GM19463 (cell line): ENCODE measurements at regions not wholly inside any gene's neighbourhood (a gene's known extent, or its start where the extent isn't known, plus 50 kb on each side); places are given as distances from the start of the nearest gene placed in this dataset.

ENCODE experiments used
- ATAC-seq: cut with Tn5 transposase; IDR thresholded peaks from one replicate; pipeline ENCODE4 v1.9.1; 2021; ENCODE audit warnings: mild to moderate bottlenecking, moderate library complexity; ENCODE audit not compliant: unreplicated experiment

DNA sequence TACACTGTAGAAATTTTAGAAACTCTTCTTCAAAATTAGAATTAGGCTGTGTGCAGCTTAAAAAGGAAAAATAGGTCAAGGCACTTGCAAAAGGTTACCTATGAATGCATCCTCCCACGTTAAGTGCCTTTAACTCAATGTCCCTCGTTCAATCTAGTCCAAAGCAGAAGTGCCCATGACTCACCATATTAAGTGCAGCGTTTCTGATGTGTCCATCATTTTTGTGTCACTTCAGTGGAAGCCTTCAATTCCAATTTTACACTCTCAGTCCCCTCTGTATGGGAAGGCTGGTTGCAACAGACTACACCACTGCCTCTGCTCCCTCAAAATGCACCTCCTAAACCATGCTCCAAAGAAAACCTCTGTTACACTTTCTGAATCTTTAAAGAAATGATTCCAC is 53.4 kb downstream of the FOXB1 start:
- ATAC-seq = no peak

- ATAC-seq = no peak
Observed at GRCh38 chr15:60059186-60059585, 55.1 kb downstream of the FOXB1 start.

GRCh38 chr15:60061758-60062157 is 57.6 kb downstream of the FOXB1 start:
- ATAC-seq = no peak

DNA sequence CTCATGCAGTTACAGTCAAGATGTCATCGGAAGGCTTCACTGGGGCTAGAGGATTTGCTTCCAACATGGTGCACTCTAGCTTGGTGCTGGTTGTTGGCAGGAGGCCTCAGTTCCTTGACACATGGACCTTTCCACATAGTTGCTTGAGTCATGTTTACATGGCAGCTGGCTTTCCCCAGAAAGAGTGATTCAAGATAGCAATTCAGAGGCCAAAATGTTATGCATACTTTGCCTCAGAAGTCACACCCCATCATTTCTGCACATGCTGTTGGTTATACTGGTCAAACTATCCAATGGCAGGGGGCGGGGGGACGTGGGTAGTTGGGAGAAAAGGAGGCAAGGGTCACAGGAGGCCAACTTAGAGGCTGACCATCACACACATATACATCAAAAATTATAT is 58.7 kb downstream of the FOXB1 start:
- ATAC-seq = no peak

DNA sequence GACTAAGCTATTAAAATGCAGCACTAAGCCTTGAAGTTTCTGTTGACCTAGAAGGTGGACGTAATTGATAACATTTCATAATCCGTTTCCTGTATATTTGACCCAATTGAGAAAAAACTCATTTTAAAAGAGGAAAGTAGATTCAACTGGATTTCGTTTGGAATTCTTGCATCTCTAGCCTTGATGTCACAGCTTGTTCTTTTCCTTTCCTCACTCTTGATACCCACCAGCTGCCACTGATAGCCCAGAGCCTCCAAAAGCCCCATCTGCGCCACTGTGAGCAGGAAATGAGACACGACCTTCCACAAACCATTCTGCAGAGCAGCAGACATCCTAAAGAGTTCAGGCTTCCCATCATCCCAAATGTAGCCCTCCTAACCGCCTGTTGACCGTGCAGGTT is 61.8 kb downstream of the FOXB1 start:
- ATAC-seq = no peak

DNA sequence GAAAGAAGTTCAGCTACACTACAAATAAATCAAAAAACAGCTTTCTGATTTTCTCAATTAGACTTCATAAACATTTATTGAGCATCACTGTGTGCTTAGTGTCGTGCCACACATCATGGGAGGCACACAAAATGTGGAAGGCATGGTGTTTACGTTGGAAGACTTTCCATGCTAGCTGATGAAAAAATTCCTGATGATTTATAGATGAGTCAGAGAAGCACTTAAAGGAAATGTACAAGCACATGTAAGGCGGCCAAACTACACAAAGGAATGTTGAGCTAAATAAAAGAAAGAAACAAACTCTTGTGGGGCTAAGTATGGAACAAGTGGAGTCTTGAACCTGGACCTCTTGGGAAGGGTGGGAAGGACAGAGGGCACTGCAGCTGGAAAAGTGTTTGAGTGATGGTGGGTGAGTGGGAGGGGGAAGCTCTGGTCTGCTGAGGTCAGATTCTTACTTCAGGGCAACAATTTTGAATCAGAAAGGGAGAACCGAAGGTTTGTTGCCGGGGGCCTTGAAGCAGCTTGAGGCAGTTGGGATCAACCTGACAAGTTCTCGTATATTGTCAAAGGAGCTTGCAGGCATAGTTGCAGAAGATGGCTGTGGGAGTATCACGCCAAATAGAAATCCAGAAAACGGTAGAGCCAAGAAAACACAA is 66.9 kb downstream of the FOXB1 start:
- ATAC-seq = no peak

DNA sequence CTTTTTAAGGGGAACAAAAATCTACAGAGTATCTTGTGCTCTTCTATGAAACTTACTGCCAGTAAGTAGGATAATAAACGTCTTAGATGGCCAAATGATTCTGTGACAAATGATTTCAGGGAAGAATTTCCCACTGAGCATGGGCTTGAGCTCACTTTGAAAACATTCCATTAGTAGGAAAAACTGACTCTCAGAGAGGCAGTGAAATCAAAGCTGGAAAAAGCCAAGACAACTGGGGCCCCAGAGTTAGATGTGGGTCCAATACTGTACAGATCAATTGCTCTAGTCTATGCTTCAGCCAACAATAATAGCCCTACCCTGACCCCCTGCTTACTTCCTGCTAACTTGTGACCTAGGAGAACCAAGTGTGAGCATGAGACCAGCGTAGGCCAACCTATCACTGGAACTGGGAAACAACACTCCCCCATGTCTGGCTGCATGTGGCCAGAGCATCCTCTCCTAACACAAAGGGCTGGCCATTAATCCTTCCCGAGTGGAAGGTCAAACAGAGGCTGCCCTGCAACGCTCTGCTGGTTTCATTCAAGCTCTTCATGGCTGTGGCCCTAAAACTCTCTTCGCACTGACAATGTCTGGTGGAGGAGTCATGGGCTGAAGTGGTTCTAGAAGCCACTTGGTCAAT is 68.8 kb downstream of the FOXB1 start:
- ATAC-seq = no peak

- no peak for ATAC-seq
Observed at GRCh38 chr15:60073466-60073840, 69.3 kb downstream of the FOXB1 start.

GRCh38 chr15:60074181-60074885 is 70.2 kb downstream of the FOXB1 start:
- ATAC-seq = no peak

- ATAC-seq = no peak
Observed at GRCh38 chr15:60076045-60076444, 71.9 kb downstream of the FOXB1 start.

DNA sequence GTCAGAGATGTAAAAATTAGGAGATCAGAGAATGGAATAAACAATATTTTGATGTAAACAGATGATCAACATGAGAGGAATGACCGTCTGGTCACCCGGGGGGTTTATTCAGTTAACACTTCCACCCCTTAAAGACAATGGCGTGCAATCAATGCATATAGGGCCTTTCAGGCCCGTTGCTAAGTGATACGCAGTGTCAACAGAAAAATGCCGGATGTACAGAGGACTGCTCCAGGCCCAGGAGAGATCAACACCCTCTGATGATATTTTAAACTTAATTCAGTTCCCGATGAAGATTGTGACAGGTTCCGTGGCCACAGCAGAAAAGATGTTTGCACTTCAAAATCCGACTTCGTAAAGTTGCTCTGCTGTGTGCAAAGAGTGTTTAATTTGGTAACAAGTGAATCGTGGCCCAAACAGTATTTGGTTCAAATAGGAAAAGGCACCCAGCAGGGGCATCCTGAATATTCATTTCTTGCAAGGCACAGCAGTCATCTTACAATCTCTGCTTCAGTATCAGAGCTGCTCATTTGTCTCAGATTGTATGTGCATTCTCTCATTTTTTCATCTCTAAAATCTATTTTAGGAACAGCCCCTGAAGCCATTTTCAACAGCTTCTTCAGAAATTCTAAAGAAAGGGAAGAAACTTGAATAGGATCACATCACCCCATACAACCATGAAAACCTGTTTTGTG is 72.6 kb downstream of the FOXB1 start:
- no peak for ATAC-seq

GRCh38 chr15:60077581-60078359 is 73.7 kb downstream of the FOXB1 start:
- no peak for ATAC-seq

- no peak for ATAC-seq
Observed at GRCh38 chr15:60079210-60079609, 75.1 kb downstream of the FOXB1 start.

DNA sequence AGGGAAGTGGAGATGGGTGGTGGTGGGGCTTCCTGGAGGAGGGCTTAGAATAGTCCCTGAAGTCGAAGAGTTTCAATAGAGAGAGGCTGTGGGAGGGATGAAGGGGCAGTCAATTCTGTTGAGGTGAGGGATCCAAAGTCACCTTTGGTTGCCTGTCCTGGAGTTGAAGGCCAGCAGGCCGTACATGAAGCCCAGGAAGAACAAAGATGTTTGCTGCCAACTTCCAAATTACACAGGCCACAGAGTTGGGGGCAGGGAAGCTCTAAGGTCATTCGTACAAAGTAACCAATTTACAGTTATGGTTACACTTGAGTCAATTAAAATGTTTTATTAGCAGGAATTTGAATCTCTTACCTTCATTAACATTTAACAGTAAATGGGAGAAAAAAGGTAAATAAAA is 77.9 kb downstream of the FOXB1 start:
- ATAC-seq = no peak

DNA sequence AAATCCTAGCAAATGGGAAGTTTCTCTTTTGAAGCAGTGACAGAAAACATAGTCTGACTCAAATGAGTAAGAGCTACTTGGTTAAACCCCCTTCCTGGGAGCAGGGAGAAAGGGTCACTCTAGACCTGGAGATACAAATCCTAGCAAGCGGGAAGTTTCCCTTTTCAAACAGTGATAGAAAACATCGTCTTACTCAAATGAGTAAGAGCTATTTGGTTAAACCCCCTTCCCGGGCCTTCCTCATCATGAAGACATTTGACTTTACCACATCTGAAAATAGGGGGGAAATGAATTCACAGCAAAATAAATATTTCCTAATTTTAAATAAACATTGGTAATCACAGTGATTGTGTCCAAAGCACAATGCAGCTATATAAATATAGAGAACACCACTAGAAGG is 79.2 kb downstream of the FOXB1 start:
- no peak for ATAC-seq

DNA sequence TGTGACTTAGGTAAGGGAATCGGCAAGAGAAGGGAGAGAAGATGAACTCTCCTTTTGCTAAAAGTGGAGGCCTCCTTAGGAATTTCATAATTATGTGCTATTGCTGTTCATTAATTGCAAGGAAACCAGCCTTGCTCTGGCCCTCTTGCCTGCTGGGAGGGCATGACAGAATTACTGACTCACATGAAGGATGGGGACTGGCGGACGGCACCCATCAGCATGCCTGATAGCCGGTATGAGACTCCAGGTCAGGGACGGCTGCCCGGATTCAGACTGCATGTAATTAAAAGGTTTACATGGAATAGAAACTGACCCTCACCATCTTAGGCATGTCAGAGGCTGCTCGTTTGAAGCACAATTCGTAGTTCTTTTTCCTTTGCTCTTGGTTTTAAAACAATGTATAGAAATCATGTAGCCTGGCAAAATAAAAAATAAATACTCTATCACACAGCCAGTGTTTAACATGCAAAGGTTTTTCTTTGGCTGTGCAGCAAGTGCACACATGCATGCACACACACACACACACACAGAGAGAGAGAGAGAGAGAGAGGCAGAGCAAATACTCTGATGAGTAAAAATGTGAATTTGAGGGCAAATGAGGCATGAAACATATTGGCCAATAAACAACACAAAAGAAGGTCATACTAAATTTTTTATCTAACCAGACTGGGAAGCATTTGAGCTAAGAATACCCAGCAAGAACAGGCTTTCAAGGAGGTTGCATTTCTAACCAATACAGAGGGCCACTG is 82.7 kb downstream of the FOXB1 start:
- no peak for ATAC-seq

DNA sequence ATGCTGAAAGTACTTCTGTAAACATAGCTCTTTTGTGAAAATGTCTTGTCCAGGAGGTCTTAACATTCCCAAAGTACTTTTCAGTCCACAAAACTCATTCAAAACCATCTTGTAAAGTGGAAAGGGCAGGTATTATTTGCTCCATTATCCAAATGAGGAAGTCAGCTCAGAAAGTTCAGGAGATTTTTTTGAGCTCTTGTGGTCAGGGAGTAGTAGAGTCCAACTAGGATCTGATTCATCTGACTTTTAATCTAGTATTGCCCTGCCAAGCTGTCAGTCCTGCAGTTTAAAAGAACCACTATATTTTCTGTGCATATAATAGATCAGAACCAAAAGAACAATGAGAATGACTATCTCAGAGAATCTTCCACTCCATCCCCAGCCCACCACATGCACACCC is 83.5 kb downstream of the FOXB1 start:
- ATAC-seq = no peak

- ATAC-seq = no peak
Observed at GRCh38 chr15:60090747-60091146, 86.6 kb downstream of the FOXB1 start.

- no peak for ATAC-seq
Observed at GRCh38 chr15:60091157-60091556, 87.0 kb downstream of the FOXB1 start.

GRCh38 chr15:60091911-60092310 is 87.8 kb downstream of the FOXB1 start:
- ATAC-seq = no peak
